Ecto neural progenitor cell (in vitro differentiated cells): ENCODE measurements at regions not wholly inside any gene's neighbourhood (a gene's known extent, or its start where the extent isn't known, plus 50 kb on each side); places are given as distances from the start of the nearest gene placed in this dataset.

Source experiments
- DNase-seq: peaks from one replicate; pipeline ENCODE4 v3.0.0-alpha.2; 2018; ENCODE audit warnings: low spot score

DNA sequence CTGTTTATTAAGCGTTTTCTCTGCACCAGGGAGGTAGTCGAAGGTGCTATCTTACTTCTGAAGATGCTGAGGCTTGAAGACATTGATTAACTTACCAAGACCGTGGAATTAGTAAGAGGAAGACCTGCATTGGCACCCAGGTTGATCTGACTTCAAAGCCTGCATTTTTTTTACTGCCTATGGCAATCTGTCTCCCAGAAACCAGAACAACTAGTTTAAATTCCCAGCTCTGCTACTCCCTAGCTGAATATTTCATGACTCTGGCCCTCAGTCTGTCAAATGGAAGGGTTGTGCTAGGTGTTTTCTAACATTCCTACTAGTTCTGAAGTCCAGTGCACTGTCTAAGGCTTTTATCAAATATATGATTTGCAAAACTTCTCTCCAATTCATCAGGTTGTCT lies 52.0 kb upstream of the GRAMD1B start:
- no peak for DNase-seq

DNA sequence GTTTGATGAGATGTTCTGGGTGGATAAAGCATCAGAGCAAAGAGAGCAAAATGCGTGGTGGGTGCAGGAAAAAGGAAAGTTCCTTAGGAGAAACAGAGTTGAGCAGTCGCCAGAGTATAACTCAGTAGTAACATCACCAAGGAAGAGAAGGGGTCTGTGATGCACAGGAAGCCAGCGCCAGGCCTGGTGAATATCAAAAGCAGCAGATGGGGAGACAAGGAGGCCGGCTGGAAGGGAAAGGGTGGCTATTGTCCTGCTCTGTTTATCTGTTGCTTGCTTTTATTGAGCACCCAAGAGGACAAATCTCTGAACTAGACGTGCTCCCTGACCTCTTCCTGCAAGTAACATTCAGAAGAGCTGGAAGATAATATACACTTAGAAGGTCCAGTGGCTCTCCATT lies 52.7 kb upstream of the GRAMD1B start:
- DNase-seq: no peak

DNA sequence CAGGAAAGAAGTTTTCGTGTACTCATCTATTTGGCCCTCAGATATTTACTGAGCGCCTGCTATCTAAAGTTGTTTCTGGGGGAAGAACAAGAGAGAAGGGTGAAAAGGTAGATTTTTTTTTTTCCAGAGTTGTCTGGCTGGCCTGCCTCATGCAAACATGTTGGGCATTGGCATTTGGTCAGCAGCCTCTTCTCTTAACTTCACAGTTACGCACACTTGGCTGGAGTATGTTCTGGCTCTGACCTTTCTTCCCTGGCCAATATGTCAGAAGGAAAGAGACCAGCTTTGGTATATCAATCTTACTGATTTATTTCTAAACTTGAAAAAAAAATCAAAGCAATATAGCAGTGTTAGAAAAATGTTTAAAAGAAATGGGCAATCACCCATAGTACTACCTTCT lies 54.2 kb upstream of the GRAMD1B start:
- DNase-seq: no peak

DNA sequence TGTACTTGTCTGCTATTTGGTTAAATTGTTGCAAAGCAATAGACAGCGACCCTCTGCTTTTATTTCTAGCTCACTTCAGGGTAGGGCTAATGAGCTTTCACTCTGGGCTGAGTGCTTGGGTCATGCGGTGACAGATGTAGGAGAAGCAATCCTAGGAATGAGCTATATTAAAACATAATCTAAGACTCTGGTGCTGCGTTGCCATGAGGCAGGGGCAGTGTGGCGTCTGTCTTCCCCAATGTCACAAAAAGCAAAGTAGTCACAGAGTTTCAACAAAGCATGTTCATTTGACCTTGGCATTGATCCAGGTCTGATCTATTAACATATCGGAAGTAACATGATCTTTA lies 55.5 kb upstream of the GRAMD1B start:
- no peak for DNase-seq

DNA sequence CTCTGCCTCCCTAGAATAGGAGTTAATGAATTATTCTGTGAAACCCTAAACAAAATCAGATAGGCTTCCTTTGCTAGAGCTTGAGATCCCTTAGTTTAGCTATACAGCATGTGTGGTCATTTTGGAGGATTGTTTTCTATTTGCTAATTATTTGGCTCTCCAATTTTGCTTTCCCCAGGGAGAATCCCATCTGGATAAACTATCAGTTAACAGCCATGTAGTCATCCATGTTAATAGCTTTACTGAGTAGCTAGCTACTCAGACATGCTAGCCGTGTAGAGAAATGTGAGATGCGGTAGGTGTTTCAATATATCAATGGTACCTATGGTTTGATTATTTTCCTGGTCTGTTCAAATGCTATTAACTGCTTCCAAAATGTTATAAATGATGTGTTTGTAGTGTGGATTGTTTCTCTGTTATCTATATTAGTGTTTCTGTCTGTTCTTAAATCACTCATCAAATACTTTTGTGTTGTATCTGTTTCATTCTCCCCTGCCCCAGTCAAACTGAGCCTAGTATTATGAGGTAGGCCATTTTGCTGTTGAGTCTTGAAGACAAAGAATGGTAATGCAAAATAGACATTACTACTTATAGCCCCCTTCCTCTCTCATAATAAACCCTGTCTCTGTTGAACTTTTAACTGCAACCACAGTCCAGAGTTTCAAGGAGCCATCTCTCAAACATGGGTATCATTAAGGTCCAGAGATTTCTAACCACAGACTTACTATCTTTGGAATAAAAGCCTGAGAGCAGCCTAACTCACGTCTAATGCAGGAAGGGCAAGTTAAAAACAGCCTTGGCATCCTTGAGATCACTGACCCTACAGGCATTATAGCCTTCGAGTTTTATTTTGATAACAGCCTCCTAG lies 56.1 kb upstream of the GRAMD1B start:
- no peak for DNase-seq

DNA sequence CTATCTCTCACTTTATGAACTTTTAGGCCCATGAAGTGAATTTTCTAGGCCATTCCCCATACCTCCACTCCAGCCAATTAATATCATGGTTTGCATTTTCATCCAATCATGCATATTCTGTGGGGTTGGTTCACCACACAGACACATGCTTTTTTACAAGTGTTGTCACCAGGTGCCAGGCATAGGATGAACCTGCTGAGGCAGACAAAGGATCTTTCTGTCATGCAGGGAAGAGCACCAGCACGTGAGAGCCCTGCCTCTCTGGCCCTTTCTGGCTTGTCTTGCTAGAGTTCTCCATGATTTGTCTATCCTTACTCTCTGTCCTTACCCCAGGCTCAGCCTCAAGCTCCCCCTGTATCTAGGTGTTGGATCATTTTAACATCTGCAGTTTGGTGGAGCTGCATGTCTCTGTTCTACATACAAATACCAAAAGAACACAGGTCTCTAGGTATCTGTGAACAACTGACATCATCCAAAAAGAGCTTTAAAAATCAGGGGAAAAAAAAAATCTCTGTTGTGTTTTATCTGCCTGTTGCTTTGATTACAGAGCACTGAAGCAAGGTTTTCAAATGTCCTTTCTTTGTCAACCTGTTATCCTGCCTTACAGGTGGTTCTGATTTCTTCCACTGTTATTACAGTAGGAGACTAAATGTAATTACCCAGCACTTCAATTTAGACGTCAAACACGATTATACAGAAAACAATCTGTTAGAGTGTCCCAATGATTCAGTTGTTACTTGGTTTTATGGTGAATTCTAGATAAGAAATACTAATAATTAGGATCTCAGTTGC lies 58.4 kb upstream of the GRAMD1B start:
- DNase-seq: no peak

DNA sequence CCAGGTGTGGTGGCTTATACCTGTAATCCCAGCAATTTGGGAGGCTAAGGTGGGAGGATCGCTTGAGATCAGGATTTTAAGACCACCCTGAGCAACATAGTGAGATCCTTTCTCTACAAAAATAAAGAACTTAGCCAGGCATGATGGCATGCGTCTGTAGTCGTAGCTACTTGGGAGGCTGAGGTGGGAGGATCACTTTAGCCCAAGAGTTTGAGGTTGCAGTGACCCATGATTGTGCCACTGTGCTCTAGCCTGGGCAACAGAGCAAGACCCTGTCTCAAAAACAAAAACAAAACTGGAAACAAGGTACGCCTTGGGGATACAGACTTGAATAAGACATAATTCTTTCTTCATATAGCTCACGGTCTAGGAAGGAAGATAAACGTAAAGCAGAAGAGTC lies 63.1 kb upstream of the GRAMD1B start:
- no peak for DNase-seq

DNA sequence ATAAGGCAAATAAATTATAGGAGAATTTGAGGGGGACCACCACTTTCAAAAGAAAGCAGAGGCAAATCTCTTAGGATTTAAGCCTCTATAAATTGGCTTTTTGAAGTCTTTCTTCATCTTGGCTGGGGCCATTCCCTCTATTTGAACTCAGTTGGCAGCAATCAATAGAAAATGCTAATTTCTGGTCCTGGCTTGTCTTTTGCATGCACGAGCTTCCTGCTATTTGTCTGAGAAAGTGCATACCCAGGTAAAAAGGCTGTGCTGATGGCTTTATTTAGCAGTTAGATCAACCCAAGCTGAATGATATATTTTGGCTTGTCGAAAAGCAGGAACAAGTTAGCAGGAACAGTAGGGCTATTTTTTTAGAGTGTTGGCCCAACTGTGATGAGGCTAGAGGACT lies 64.1 kb upstream of the GRAMD1B start:
- DNase-seq: no peak

DNA sequence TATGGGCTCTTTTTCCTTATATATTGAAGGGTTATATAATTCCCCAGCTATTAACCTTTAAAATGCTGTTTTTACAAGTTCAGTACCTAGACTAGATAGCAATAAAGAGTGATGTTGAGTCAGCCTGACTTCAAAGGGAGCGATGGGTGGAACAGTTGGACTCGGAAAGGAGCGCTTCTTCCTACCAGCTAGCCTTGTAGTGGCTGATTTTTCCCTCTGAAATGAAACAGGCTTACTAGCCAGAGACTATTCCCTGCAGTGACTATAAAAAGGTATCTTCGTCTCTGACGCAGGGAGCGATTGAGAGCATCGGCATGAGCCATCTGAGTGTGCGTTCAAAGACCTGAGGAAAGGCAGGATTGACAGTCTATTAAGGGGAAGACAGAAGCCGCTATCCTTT lies 66.0 kb upstream of the GRAMD1B start:
- DNase-seq: no peak

DNA sequence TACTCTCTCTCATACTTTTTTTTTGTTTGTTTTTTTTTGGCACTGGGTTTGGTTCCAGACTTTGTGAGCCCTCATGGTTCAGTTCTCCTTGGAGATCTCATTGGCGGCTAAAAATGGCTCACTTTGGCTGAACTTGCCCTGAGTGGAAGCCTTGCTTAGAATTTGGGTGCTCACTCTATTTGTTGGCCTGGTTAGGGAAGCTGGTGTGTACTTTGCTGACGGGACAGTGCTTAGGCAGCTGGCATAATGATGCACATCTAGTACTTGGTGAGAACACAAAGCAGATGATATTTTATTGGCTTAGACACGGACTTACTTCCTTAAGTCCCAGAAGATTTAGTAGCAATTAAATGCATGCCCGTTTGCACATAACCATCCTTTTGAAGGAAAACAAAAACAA lies 66.5 kb upstream of the GRAMD1B start:
- DNase-seq: no peak

DNA sequence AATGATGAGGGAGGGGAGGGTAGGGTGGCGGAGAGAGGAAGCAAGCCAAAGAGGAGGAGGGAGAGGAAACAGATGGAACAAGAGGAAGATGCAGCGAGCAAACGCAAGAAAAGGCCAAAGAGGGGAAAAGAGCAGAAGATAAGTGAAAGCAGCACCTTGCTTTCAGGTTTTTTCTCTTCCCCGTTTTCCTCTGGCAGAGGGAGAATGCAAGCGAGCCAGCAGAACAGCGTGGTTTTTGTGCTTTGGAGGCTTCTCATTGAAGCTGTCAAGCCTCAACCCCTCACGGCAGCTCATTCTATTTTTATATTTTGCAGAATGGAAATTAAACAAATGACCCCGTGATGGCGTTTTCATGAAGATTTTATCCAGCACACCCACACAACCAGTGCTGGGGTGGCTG lies 67.1 kb upstream of the GRAMD1B start:
- no peak for DNase-seq

DNA sequence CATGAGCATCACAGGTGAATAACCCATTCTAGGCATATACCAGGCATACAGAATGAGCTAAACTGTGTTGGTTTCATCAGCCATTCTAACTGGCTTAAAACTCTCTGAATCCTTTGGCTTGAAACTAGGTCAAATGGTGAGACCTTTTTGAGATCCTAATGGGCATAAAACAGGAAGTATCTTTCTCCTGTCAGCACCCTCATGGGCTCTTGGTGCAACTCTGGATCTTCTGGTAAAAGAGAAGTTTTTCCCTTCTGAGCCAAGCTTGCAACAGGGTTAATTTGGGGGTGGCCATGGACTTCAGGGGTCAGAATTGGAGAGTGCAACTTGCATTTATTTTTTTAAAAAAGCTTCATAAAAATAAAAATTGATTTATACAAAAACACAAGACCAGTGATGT lies 67.9 kb upstream of the GRAMD1B start:
- DNase-seq: no peak

DNA sequence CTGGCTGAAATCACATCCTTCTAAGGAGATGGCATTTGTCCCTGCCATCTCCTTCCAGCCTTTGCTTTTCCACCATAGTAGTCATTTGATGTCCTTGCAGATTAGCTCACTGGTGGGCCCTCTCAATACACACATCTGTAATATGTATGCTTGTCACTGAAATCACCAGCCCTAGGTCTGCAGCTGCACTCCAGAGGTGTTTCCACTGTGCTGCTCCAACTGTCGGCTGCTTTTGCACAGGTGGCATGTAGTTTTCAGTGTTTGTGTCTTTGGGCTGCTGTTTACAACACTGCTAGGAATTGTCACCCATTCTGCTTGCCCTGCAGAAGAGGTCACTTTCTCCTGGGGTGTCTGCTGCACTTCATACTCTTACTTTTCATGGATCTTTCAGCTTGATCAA lies 69.0 kb upstream of the GRAMD1B start:
- no peak for DNase-seq

DNA sequence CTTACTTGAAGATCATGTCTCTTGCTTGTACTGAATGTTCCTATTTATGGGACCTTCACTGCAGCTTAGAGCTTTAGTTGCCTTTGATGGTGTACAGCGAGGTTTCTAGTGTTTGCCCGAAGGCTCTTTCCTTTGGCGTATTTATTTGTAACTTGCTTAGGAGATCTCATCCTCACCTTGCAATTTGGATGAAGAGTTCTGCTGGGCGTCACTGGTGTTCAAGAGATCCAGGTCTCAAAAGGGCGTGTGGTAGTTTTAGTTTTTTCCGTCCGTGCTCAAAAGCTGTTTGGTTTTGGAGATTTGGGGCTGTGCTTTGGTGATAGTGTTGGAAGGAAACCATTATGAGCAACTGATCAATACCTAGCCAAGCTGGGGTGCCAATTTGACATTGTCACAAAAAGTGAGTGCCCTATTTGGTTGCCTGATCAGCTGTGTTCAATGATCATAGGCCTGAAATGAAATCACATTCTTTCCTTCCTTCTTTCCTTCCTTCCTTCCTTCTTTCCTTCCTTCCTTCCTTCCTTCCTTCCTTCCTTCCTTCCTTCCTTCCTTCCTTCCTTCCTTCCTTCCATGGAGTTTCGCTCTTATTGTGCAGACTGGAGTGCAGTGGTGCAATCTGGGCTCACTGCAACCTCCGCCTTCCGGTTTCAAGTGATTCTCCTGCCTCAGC lies 69.7 kb upstream of the GRAMD1B start:
- DNase-seq: no peak

DNA sequence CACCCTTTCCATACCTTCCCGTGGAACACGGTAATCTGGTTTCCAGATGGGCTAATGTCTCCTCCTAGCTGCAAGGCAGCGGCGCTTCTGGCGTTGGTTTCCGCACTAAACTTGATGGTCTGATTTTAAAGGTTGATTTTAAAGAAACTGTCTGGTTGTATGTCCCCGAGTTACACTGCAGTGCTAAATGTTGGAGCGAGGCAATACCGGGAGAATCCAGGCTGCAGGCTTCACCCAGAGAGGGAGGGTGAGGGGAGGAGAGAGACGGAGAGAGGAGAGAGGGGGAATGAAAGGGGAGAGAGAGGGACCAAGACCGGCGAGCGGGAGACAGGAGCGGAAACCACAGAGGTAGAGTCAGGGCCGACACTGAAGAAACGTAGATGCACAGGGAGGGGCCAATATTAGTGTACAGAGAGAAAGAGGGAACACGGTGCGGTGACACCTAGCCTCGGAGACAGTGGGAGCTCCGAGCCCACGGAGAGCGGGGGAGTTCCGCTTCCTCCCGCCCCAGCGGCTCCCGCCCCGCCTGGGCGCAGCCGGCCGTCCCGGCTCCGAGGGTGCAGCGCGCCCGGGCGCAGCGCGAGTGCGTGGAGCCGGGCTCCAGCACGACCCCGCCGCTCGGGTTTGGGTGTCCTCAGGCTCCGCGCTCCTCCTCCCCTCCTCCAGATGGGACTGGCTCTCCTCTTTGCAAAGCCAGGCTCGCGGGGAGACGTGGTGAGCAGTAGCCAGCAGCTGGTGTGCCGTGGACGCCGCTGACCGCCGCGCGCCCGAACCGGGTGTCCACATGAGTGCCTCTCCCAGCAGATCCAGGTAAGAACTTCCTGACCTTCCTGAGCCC lies 71.9 kb upstream of the GRAMD1B start:
- DNase-seq: peak; percentile 67

DNA sequence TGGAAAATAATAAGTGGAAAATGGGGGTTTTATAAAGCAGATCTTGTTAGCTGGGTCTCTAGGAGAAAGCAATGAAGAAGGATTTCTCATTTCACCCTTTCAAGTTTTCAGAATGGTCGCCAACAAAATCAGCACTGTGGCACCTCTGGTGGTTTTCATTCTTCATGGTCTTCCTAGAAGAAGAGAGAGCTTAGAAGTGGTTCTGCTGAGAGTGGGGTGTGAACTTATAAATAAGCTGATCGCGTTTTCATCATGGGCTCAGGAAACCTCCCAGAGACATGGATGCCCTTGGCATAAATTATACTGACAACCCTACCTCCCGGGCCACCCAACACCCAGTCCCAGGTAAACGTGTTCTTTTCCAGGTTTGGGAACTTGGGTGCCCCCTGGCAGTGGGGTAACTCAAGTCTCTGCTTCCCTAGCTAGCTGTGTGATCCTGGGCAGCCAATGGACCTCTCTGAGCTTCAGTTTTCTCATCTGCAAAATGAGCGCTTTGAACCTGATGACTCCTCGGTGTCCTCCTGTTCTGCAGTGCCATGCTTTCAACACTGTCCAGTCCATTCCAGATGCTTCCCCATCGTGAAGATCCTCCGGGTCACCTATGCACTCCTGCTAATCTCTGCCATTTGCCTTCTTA lies 72.6 kb upstream of the GRAMD1B start:
- no peak for DNase-seq

DNA sequence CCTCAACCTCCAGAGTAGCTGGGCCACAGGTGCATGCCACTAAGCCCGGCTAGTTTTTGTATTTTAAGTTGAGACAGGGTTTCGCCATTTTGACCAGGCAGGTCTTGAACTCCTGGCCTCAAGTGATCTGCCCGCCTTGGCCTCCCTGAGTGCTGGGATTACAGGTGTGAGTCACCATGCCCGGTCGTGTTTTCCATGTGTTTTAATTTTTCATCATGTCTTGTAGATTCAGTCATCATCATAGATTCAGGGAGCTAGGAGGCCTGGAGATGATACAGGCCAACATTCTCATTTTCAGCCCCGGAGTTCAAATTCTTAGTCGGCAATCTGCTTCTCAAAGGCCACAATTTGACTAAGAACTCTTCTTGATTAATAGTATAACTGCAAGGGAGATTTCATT lies 73.5 kb upstream of the GRAMD1B start:
- no peak for DNase-seq

DNA sequence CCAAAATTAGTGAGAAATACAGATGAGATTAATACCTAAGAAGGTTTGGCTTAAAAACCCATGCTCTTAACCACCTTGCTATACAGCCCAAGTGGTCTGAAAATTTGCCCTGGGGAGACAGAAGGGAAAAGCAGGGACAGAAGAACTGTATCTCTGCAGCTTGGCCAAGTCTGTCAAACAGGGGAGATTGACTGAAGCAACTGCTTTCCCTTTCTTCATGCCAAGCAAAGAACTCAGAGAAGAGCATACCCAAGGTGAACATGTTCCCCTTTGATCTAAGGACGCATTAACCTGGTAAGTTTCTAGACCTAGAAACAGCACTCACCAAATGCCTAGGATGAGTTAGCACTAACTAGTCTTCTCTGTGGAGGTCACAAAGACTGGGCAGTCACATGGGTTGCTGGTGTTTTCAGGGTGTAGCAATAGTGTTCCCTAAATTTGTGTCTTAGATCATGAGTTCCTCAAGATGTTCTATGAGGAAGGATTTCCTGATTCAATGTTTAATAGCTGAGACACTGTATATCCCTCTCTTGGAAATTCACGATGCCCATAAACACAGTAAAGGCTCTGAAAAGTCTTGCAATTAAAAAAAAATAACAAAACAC lies 75.6 kb upstream of the GRAMD1B start:
- no peak for DNase-seq

DNA sequence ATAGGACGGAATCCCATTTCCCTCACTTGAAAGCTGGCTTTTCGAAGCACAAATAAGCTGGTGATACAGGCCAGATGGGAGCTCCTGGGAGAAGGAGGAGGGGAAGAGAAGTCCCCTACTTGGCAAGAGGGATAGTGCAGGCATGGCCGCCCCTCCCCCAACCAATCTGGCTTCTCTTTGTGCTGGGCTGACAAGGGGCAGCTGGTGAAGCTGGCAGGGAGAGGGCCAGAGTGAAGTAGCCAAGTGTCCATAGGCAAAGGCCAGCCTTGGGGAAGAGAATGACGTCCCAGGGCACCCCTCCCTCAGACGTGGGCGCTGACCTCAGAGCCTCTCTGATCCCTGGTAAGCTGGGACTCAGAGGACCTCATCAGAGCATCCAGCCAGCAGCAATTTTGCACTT lies 78.7 kb upstream of the GRAMD1B start:
- DNase-seq: peak; percentile 62

DNA sequence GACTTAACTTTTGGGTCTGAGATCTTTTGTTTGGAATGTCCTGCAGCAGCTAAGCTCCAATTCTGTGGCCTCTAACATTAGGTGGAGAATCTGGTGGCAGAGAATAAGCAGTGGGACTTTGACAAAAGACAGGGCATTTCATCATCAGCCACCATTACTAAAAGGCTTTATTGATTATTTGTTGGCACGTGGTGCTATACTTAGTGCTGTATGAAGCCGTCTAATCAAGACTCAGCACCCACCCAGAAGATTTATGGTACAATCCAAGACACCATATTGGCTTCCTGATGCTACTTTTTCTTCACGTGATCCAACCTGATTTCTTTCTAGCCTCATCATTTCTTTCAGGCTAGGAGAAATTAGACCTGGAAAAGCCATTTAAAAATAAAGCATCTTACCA lies 80.7 kb upstream of the GRAMD1B start:
- DNase-seq: no peak

DNA sequence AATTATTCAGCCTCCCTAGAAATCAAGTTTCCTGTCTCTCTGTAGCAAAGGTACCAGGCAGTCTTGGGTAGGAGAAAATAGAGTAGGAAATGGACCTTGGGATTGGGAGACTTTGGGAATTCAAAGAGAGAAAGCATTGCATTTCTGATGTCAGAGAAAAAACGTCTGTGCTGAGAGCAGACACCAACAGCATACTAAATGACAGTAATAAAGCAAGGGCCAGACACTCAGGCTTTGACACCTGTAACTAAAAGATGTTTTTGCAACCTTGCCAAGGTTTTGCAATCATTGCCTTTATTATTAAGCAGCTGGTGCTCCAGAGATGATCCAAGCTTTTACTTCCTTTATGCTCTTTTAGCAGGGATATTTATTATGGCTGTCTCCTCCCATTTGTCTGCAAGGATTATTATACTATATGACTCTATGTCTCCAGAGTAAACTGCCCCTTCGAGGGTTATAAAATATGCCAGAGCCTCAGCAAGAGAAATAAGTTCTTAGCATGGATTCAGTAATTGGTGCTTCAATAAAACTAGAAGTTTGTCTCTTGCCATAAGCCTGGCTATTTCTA lies 85.2 kb upstream of the GRAMD1B start:
- DNase-seq: no peak
